Tibial nerve (tissue), 3 donors: ENCODE measurements at regions not wholly inside any gene's neighbourhood (a gene's known extent, or its start where the extent isn't known, plus 50 kb on each side); places are given as distances from the start of the nearest gene placed in this dataset.

Experiments
- CTCF ChIP-seq, 5 experiments: fragments of 200-600 bp in 3 of 5; fragments of 450-650 bp in 2 of 5; sonication (generic) in 3 of 5; IDR thresholded peaks; one replicate each; pipeline ENCODE4 v1.5.1; 2016 to 2019; ENCODE audit warnings: antibody characterized with exemption in 5 of 5, mild to moderate bottlenecking in 3 of 5, moderate library complexity in 2 of 5
- POLR2A ChIP-seq, 2 donors: fragments of 450-650 bp; IDR thresholded peaks; one replicate each; pipeline ENCODE4 v1.6.1; 2017; ENCODE audit warnings: antibody characterized with exemption in 2 of 2, mild to moderate bottlenecking in 2 of 2, moderate library complexity in 2 of 2

GRCh38 chr13:31905961-31906360, 125.6 kb upstream of the FRY start:
- TF ChIP-seq CTCF (IDR thresholded peaks at IDR 0.05) (no peak), POLR2A (IDR thresholded peaks at IDR 0.05) (no peak)
